ENCODE measurements at regions not wholly inside any gene's neighbourhood (a gene's known extent, or its start where the extent isn't known, plus 50 kb on each side); places are given as distances from the start of the nearest gene placed in this dataset.

DNA sequence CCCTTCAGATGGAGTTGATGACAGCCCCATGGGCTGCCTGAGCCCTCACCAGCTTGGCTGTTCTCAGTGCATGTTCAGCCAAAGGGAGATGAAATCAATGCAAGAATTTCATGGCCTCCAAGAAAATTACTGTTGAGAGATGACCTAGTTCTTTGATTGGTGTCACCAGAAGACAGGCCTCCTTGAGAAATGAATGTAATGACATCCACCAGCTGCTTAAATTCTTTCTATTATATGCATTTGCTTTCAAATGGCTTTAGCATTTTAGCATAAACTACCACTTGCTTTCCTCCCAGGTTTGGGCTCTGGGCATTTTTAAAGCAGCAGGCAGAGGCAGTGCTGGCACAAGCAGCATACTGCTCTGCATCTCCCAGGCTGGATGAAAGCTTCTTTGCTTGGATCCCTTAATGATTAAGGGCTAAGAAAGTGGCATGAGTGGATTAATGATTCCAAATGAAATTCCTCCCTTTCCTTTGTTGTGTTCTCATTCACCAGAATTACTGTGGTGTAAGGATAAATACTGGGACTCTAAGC lies 278.4 kb downstream of the ZNF326 start:
- ChIA-PET CTCF (no interaction called here), POLR2A (no interaction called here)
- ATAC-seq (no peak), FAIRE-seq (no peak), DNase-seq (ENCODE audit: low read depth in 1 of 2, low spot score in 1 of 2) (no peak)
- H3K4me1 ChIP-seq = no peaks in the 10 kb centered on the region
- H3K4me3 ChIP-seq = no peak overlapping the region
- no peak overlapping the region for H3K27ac ChIP-seq
- TF ChIP-seq HES2 (IDR thresholded peaks at IDR 0.05) (no peak), CHD2 (IDR thresholded peaks at IDR 0.05; ENCODE audit: low read length, partially characterized antibody) (no peak), HDAC2 (IDR thresholded peaks at IDR 0.05) (no peak), MAX (IDR thresholded peaks at IDR 0.05) (no peak), MYC (IDR thresholded peaks at IDR 0.05; ENCODE audit: borderline replicate concordance, low read length) (no peak), NR3C1 (IDR thresholded peaks at IDR 0.05) (no peak), CTCF (IDR thresholded peaks at IDR 0.05) (no peak), FOSB (CRISPR knock-in tag; IDR thresholded peaks at IDR 0.05) (no peak), USF2 (IDR thresholded peaks at IDR 0.05) (no peak), HMGXB4 (CRISPR knock-in tag; IDR thresholded peaks at IDR 0.05; ENCODE audit: borderline replicate concordance) (no peak), MAZ (IDR thresholded peaks at IDR 0.05; ENCODE audit: borderline replicate concordance, low read depth, low read length) (no peak), CHD4 (IDR thresholded peaks at IDR 0.05; ENCODE audit: borderline replicate concordance) (no peak), TP53 (CRISPR knock-in tag; IDR thresholded peaks at IDR 0.05) (no peak), POLR2AphosphoS2 (conservative IDR thresholded peaks at IDR 0.05; ENCODE audit: low read length) (no peak), CBX8 (IDR thresholded peaks at IDR 0.05) (no peak)
- H3K9me3 ChIP-seq = no peaks in the 10 kb centered on the region
- no peak overlapping the region for H3K4me2 ChIP-seq

DNA sequence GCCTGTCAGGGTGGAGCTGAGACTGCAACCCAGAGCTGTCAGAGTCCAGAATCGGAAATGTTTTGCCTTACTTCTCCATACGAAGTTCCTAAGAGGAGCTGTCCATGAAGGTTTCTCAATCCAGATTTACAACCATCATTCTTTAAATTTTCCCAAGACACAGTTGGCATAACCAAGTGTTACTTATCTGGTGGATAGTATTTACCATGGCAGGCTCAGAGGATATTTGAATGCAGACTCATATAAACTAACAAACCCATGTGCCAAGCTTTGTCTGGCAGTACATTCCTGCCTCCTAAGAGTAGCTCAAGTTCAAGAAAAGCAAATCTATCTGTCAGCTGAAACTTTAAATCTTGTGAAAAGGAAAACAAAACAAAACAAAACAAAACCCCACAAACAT lies 267.9 kb downstream of the ZNF326 start:
- POLR2A ChIA-PET = no interaction called here
- FAIRE-seq = no peak
- Histone ChIP-seq H3K4me1 (no peaks in the 10 kb centered on the region), H3K4me2 (no peak overlapping the region), H3K9me3 (no peaks in the 10 kb centered on the region), H3K4me3 (no peak overlapping the region), H3K27ac (no peak overlapping the region)
- no peak for DNase-seq (ENCODE audit: low read depth in 1 of 2, low spot score in 1 of 2)
- CTCF ChIA-PET = no interaction called here
- ATAC-seq = no peak
- WGBS (ENCODE audit: missing lambda C conversion rate) = 0% methylated on average over 2 of the region's 2 CpGs
- TF ChIP-seq BCL3 (IDR thresholded peaks at IDR 0.05) (no peak), RCOR1 (IDR thresholded peaks at IDR 0.05; ENCODE audit: low read depth, low read length) (no peak), TFCP2L1 (CRISPR knock-in tag; IDR thresholded peaks at IDR 0.05) (no peak), CTCF (IDR thresholded peaks at IDR 0.05) (no peak), HOXB13 (CRISPR knock-in tag; IDR thresholded peaks at IDR 0.05; ENCODE audit: low read depth) (no peak), MAFK (IDR thresholded peaks at IDR 0.05; ENCODE audit: partially characterized antibody) (no peak), HMGXB4 (CRISPR knock-in tag; IDR thresholded peaks at IDR 0.05; ENCODE audit: borderline replicate concordance) (no peak), USF2 (IDR thresholded peaks at IDR 0.05) (no peak), TP53 (CRISPR knock-in tag; IDR thresholded peaks at IDR 0.05) (no peak), MYC (IDR thresholded peaks at IDR 0.05; ENCODE audit: borderline replicate concordance, low read length) (no peak)
- TF ChIP-seq, protein P1, sequence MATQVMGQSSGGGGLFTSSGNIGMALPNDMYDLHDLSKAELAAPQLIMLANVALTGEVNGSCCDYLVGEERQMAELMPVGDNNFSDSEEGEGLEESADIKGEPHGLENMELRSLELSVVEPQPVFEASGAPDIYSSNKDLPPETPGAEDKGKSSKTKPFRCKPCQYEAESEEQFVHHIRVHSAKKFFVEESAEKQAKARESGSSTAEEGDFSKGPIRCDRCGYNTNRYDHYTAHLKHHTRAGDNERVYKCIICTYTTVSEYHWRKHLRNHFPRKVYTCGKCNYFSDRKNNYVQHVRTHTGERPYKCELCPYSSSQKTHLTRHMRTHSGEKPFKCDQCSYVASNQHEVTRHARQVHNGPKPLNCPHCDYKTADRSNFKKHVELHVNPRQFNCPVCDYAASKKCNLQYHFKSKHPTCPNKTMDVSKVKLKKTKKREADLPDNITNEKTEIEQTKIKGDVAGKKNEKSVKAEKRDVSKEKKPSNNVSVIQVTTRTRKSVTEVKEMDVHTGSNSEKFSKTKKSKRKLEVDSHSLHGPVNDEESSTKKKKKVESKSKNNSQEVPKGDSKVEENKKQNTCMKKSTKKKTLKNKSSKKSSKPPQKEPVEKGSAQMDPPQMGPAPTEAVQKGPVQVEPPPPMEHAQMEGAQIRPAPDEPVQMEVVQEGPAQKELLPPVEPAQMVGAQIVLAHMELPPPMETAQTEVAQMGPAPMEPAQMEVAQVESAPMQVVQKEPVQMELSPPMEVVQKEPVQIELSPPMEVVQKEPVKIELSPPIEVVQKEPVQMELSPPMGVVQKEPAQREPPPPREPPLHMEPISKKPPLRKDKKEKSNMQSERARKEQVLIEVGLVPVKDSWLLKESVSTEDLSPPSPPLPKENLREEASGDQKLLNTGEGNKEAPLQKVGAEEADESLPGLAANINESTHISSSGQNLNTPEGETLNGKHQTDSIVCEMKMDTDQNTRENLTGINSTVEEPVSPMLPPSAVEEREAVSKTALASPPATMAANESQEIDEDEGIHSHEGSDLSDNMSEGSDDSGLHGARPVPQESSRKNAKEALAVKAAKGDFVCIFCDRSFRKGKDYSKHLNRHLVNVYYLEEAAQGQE (IDR thresholded peaks at IDR 0.05) = no peak
